Effector memory CD4-positive, alpha-beta T cell (primary cell): ENCODE measurements at regions not wholly inside any gene's neighbourhood (a gene's known extent, or its start where the extent isn't known, plus 50 kb on each side); places are given as distances from the start of the nearest gene placed in this dataset.

Experiments used
- DNase-seq, 3 donors: peaks; one replicate each; pipeline ENCODE4 v3.0.0-alpha.2; 2020
- H3K27ac ChIP-seq: 2 replicates; pipeline ENCODE4 v1.7.0; 2013; ENCODE audit warnings: mild to moderate bottlenecking, low read length, moderate library complexity; ENCODE audit not compliant: insufficient read depth, poor library complexity, severe bottlenecking
- H3K27me3 ChIP-seq: replicated peaks from 2 replicates; pipeline ENCODE4 v1.7.0; 2013; ENCODE audit warnings: mild to moderate bottlenecking, low read length; ENCODE audit not compliant: insufficient read depth, control insufficient read depth, poor library complexity, severe bottlenecking
- H3K36me3 ChIP-seq: 2 replicates; pipeline ENCODE4 v1.7.0; 2013; ENCODE audit warnings: mild to moderate bottlenecking, low read length, moderate library complexity; ENCODE audit not compliant: control insufficient read depth, insufficient read depth
- H3K4me1 ChIP-seq: 2 replicates; pipeline ENCODE4 v1.7.0; 2013; ENCODE audit warnings: low read length, mild to moderate bottlenecking; ENCODE audit not compliant: control insufficient read depth, insufficient read depth, poor library complexity, severe bottlenecking
- H3K4me3 ChIP-seq: 2 replicates; pipeline ENCODE4 v1.7.0; 2013; ENCODE audit warnings: low read length, low read depth, mild to moderate bottlenecking; ENCODE audit not compliant: insufficient read depth, poor library complexity, severe bottlenecking
- H3K9me3 ChIP-seq: 2 replicates; pipeline ENCODE4 v1.7.0; 2013; ENCODE audit warnings: mild to moderate bottlenecking, low read length, moderate library complexity; ENCODE audit not compliant: control insufficient read depth

GRCh38 chr3:103963599-103963998 is 1403.1 kb upstream of the ALCAM start:
- Histone ChIP-seq H3K27ac (no peak overlapping the region), H3K9me3 (no peaks in the 10 kb centered on the region), H3K4me3 (no peak overlapping the region), H3K4me1 (no peaks in the 10 kb centered on the region), H3K36me3 (no peaks in the 10 kb centered on the region), H3K27me3 (no peaks in the 10 kb centered on the region)
- DNase-seq, result no peak

- no peak overlapping the region for H3K4me3 ChIP-seq
- no peaks in the 10 kb centered on the region for H3K9me3 ChIP-seq
- no peak for DNase-seq
- no peak overlapping the region for H3K27ac ChIP-seq
- H3K36me3 ChIP-seq, result no peaks in the 10 kb centered on the region
- no peaks in the 10 kb centered on the region for H3K4me1 ChIP-seq
- no peaks in the 10 kb centered on the region for H3K27me3 ChIP-seq
Observed at GRCh38 chr3:103965764-103966163, 1400.9 kb upstream of the ALCAM start.

- H3K4me1 ChIP-seq, result no peaks in the 10 kb centered on the region
- H3K4me3 ChIP-seq, result no peak overlapping the region
- H3K27ac ChIP-seq, result no peak overlapping the region
- no peak for DNase-seq
- H3K36me3 ChIP-seq, result no peaks in the 10 kb centered on the region
- H3K9me3 ChIP-seq, result no peaks in the 10 kb centered on the region
- H3K27me3 ChIP-seq, result no peaks in the 10 kb centered on the region
Observed at GRCh38 chr3:103966749-103967148, 1400.0 kb upstream of the ALCAM start.

GRCh38 chr3:103968131-103968530 is 1398.6 kb upstream of the ALCAM start:
- Histone ChIP-seq H3K27ac (no peak overlapping the region), H3K27me3 (no peaks in the 10 kb centered on the region), H3K4me3 (no peak overlapping the region), H3K9me3 (no peaks in the 10 kb centered on the region), H3K36me3 (no peaks in the 10 kb centered on the region), H3K4me1 (no peaks in the 10 kb centered on the region)
- DNase-seq, result no peak

GRCh38 chr3:103968751-103969150 is 1398.0 kb upstream of the ALCAM start:
- H3K27me3 ChIP-seq, result no peaks in the 10 kb centered on the region
- H3K27ac ChIP-seq, result no peak overlapping the region
- no peaks in the 10 kb centered on the region for H3K9me3 ChIP-seq
- no peak for DNase-seq
- H3K4me3 ChIP-seq, result no peak overlapping the region
- H3K36me3 ChIP-seq, result no peaks in the 10 kb centered on the region
- no peaks in the 10 kb centered on the region for H3K4me1 ChIP-seq

- H3K4me3 ChIP-seq, result no peak overlapping the region
- no peaks in the 10 kb centered on the region for H3K36me3 ChIP-seq
- H3K4me1 ChIP-seq, result no peaks in the 10 kb centered on the region
- no peak overlapping the region for H3K27ac ChIP-seq
- DNase-seq, result no peak
- no peaks in the 10 kb centered on the region for H3K27me3 ChIP-seq
- no peaks in the 10 kb centered on the region for H3K9me3 ChIP-seq
Observed at GRCh38 chr3:103976931-103977339, 1389.8 kb upstream of the ALCAM start.

- Histone ChIP-seq H3K27ac (no peak overlapping the region), H3K4me1 (no peaks in the 10 kb centered on the region), H3K4me3 (no peak overlapping the region), H3K27me3 (no peaks in the 10 kb centered on the region), H3K9me3 (no peaks in the 10 kb centered on the region), H3K36me3 (no peaks in the 10 kb centered on the region)
- no peak for DNase-seq
Observed at GRCh38 chr3:103977417-103977816, 1389.3 kb upstream of the ALCAM start.

- Histone ChIP-seq H3K4me3 (no peak overlapping the region), H3K9me3 (no peaks in the 10 kb centered on the region)
- no peak for DNase-seq
Observed at GRCh38 chr3:103991461-103992115, 1375.1 kb upstream of the ALCAM start.

GRCh38 chr3:103992469-103992868 is 1374.2 kb upstream of the ALCAM start:
- no peaks in the 10 kb centered on the region for H3K4me1 ChIP-seq
- no peak overlapping the region for H3K27ac ChIP-seq
- no peaks in the 10 kb centered on the region for H3K36me3 ChIP-seq
- H3K27me3 ChIP-seq, result no peaks in the 10 kb centered on the region
- H3K4me3 ChIP-seq, result no peak overlapping the region
- H3K9me3 ChIP-seq, result no peaks in the 10 kb centered on the region
- DNase-seq, result no peak

More at GRCh38 chr3:103991461-103992115, 1375.1 kb upstream of the ALCAM start:
- H3K27me3 ChIP-seq, result no peaks in the 10 kb centered on the region
- H3K27ac ChIP-seq, result no peak overlapping the region
- no peaks in the 10 kb centered on the region for H3K4me1 ChIP-seq
- H3K36me3 ChIP-seq, result no peaks in the 10 kb centered on the region

- H3K27ac ChIP-seq, result no peak overlapping the region
- H3K9me3 ChIP-seq, result no peaks in the 10 kb centered on the region
- no peaks in the 10 kb centered on the region for H3K4me1 ChIP-seq
- H3K36me3 ChIP-seq, result no peaks in the 10 kb centered on the region
- no peak overlapping the region for H3K4me3 ChIP-seq
- H3K27me3 ChIP-seq, result no peaks in the 10 kb centered on the region
- DNase-seq, result no peak
Observed at GRCh38 chr3:104004956-104005355, 1361.8 kb upstream of the ALCAM start.
